ENCODE measurements at regions not wholly inside any gene's neighbourhood (a gene's known extent, or its start where the extent isn't known, plus 50 kb on each side); places are given as distances from the start of the nearest gene placed in this dataset.
"Not testable (repeated sequence)": the region's sequence is repeated elsewhere in the genome, so short reads cannot be mapped to it uniquely, and the experiment has no call there.

DNA sequence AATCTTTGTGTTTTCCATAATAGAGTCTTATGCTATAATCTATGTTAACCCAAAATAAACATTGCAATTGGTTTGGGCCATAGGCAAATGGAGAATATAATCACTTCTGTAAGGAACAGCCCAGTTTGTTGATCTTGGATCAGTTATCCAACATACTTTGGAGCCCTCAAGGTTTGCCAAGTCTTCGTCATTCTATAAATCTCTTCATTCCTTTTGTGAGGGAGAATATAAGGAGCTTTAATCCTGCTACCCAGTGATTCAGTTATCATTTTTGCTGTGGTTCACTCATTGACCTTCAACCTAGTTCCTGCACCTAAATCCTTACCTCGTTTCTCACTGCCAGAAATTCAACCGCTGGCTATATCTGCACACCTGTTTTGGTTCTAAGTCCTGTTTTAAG is 500.3 kb upstream of the PTCHD4 start:
- H3K27me3 ChIP-seq (replicated peaks in 2 of 5; ENCODE audit: control insufficient read depth in 4 of 5, insufficient read depth in 5 of 5, low read length in 4 of 5): no peaks in the 10 kb centered on the region
- H3K4me3 ChIP-seq (ENCODE audit: control insufficient read depth in 1 of 7, extremely low read depth in 1 of 7, insufficient read depth in 4 of 7, low read depth in 2 of 7, low read length in 6 of 7): no peak overlapping the region
- WGBS (ENCODE audit: insufficient coverage): 100% methylated on average over 2 of the region's 3 CpGs
- CTCF ChIA-PET: no interaction called here
- POLR2A ChIA-PET: no interaction called here
- DNase-seq: no peak
- peaks cover 0 to 2% (median 0%) of the 10 kb centered on the region in 5 experiments for H3K9me3 ChIP-seq (ENCODE audit: control extremely low read depth in 1 of 5, control insufficient read depth in 4 of 5, insufficient read depth in 2 of 5, low read depth in 1 of 5, low read length in 4 of 5)
- H3K36me3 ChIP-seq (ENCODE audit: control insufficient read depth in 4 of 4, insufficient read depth in 4 of 4, low read length in 3 of 4): no peaks in the 10 kb centered on the region
- H3K4me1 ChIP-seq (ENCODE audit: control extremely low read depth in 1 of 4, control insufficient read depth in 4 of 4, insufficient read depth in 4 of 4, low read length in 3 of 4): no peaks in the 10 kb centered on the region
- H3K27ac ChIP-seq (ENCODE audit: insufficient read depth in 1 of 2, low read depth in 1 of 2, low read length in 2 of 2, poor library complexity in 1 of 2, severe bottlenecking in 2 of 2): no peak overlapping the region

DNA sequence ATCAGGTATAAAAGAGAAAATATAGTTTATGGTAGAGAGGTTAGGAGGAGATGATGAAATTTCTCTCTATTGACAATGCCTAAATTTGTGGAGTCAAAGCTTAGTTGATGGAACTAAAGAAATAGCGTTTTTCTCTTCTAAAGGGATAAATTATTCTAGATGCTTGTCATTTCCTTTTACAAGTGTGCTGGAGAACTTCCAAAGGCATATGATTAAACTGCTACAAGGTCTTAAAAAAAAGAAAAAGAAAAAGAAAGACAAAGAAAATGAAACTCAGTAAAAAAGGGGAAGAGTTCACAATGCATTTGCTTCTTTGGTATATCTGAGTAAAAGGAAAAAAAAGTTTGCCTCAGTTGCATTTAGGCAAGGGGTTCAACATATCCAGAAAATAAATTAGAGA is 499.8 kb upstream of the PTCHD4 start:
- DNase-seq: peak in 1 of 3 donors; percentile 3
- H3K4me3 ChIP-seq (ENCODE audit: control insufficient read depth in 1 of 7, extremely low read depth in 1 of 7, insufficient read depth in 4 of 7, low read depth in 2 of 7, low read length in 6 of 7): no peak overlapping the region
- peaks cover 0 to 2% (median 0%) of the 10 kb centered on the region in 5 experiments for H3K9me3 ChIP-seq (ENCODE audit: control extremely low read depth in 1 of 5, control insufficient read depth in 4 of 5, insufficient read depth in 2 of 5, low read depth in 1 of 5, low read length in 4 of 5)
- H3K4me1 ChIP-seq (ENCODE audit: control extremely low read depth in 1 of 4, control insufficient read depth in 4 of 4, insufficient read depth in 4 of 4, low read length in 3 of 4): no peaks in the 10 kb centered on the region
- WGBS (ENCODE audit: insufficient coverage): no CpG with 5 or more reads among the region's 1 CpG
- H3K36me3 ChIP-seq (ENCODE audit: control insufficient read depth in 4 of 4, insufficient read depth in 4 of 4, low read length in 3 of 4): no peaks in the 10 kb centered on the region
- no peaks in the 10 kb centered on the region for H3K27me3 ChIP-seq (replicated peaks in 2 of 5; ENCODE audit: control insufficient read depth in 4 of 5, insufficient read depth in 5 of 5, low read length in 4 of 5)
- CTCF ChIA-PET: no interaction called here
- no peak overlapping the region for H3K27ac ChIP-seq (ENCODE audit: insufficient read depth in 1 of 2, low read depth in 1 of 2, low read length in 2 of 2, poor library complexity in 1 of 2, severe bottlenecking in 2 of 2)
- POLR2A ChIA-PET: no interaction called here

DNA sequence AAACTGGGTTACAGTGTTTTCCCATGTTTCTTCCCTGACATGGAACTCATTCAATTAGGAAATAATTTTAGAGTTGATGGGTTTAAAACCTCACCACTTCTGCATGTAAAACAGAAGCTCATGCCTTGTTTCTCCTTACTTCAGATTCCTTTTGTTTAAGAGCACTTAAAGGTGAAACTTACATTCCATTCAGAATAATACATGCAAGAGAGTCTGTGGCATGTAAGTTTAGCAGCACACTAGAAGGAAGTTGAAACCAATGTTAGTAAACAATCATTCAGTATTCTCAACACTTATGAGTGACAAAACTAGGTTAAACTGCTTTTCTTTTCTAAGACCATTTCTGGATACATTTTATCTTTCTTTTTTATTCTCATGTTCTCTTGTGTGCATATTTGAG is 495.6 kb upstream of the PTCHD4 start:
- DNase-seq: no peak
- no peaks in the 10 kb centered on the region for H3K27me3 ChIP-seq (replicated peaks in 2 of 5; ENCODE audit: control insufficient read depth in 4 of 5, insufficient read depth in 5 of 5, low read length in 4 of 5)
- POLR2A ChIA-PET: no interaction called here
- H3K4me3 ChIP-seq (ENCODE audit: control insufficient read depth in 1 of 7, extremely low read depth in 1 of 7, insufficient read depth in 4 of 7, low read depth in 2 of 7, low read length in 6 of 7): no peak overlapping the region
- H3K27ac ChIP-seq (ENCODE audit: insufficient read depth in 1 of 2, low read depth in 1 of 2, low read length in 2 of 2, poor library complexity in 1 of 2, severe bottlenecking in 2 of 2): no peak overlapping the region
- no peaks in the 10 kb centered on the region for H3K4me1 ChIP-seq (ENCODE audit: control extremely low read depth in 1 of 4, control insufficient read depth in 4 of 4, insufficient read depth in 4 of 4, low read length in 3 of 4)
- CTCF ChIA-PET: no interaction called here
- H3K36me3 ChIP-seq (ENCODE audit: control insufficient read depth in 4 of 4, insufficient read depth in 4 of 4, low read length in 3 of 4): no peaks in the 10 kb centered on the region
- no peaks in the 10 kb centered on the region for H3K9me3 ChIP-seq (ENCODE audit: control extremely low read depth in 1 of 5, control insufficient read depth in 4 of 5, insufficient read depth in 2 of 5, low read depth in 1 of 5, low read length in 4 of 5)

DNA sequence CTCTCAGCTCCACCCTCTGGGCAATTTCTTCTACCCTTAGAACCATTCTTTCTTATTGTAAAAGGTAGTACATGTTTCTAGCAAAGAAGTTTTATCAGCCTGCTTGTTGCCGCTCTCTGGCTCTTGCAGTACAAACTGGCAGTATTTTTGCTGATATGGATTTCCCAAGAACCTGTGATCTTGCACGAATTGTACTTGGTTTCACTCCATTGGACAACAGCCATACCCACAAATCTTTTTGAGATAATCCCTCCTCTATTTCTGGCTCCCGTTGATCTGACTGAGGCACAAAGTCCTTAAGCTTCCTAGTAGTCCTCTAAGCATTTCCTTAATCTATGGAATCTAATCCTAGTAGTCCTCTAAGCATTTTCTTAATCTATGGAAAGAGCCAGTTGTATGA is 487.0 kb upstream of the PTCHD4 start:
- Histone ChIP-seq H3K4me3 (ENCODE audit: control insufficient read depth in 1 of 7, extremely low read depth in 1 of 7, insufficient read depth in 4 of 7, low read depth in 2 of 7, low read length in 6 of 7) (no peak overlapping the region), H3K36me3 (ENCODE audit: control insufficient read depth in 4 of 4, insufficient read depth in 4 of 4, low read length in 3 of 4) (no peaks in the 10 kb centered on the region), H3K9me3 (ENCODE audit: control extremely low read depth in 1 of 5, control insufficient read depth in 4 of 5, insufficient read depth in 2 of 5, low read depth in 1 of 5, low read length in 4 of 5) (no peaks in the 10 kb centered on the region), H3K27me3 (replicated peaks in 2 of 5; ENCODE audit: control insufficient read depth in 4 of 5, insufficient read depth in 5 of 5, low read length in 4 of 5) (no peaks in the 10 kb centered on the region), H3K4me1 (ENCODE audit: control extremely low read depth in 1 of 4, control insufficient read depth in 4 of 4, insufficient read depth in 4 of 4, low read length in 3 of 4) (no peaks in the 10 kb centered on the region), H3K27ac (ENCODE audit: insufficient read depth in 1 of 2, low read depth in 1 of 2, low read length in 2 of 2, poor library complexity in 1 of 2, severe bottlenecking in 2 of 2) (no peak overlapping the region)
- ChIA-PET CTCF (no interaction called here), POLR2A (no interaction called here)
- DNase-seq: peak in 1 of 3 donors; percentile 0
- no CpG with 5 or more reads among the region's 3 CpGs for WGBS (ENCODE audit: insufficient coverage)

DNA sequence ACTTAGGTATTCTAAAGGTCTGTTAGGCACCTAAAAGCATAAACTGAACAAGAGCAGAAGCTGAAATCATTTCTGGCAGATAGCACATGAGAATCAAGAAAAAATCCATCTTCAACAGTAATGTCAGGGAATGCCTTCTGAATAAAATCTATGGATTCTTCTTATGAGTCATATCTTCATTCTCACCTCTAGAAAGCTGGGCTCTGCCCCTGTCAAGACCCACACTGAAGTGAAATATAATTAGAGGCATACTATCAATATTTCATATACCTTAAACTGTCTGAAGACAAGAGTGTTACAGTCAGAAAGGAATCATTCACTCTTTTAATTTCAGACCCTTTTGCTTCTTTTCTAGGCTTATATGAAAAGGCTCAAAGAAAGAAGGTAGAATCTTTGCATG is 485.8 kb upstream of the PTCHD4 start:
- H3K36me3 ChIP-seq (ENCODE audit: control insufficient read depth in 4 of 4, insufficient read depth in 4 of 4, low read length in 3 of 4): no peaks in the 10 kb centered on the region
- CTCF ChIA-PET: no interaction called here
- no peak overlapping the region for H3K4me3 ChIP-seq (ENCODE audit: control insufficient read depth in 1 of 7, extremely low read depth in 1 of 7, insufficient read depth in 4 of 7, low read depth in 2 of 7, low read length in 6 of 7)
- DNase-seq: no peak
- no peaks in the 10 kb centered on the region for H3K27me3 ChIP-seq (replicated peaks in 2 of 5; ENCODE audit: control insufficient read depth in 4 of 5, insufficient read depth in 5 of 5, low read length in 4 of 5)
- POLR2A ChIA-PET: no interaction called here
- no peaks in the 10 kb centered on the region for H3K4me1 ChIP-seq (ENCODE audit: control extremely low read depth in 1 of 4, control insufficient read depth in 4 of 4, insufficient read depth in 4 of 4, low read length in 3 of 4)
- no peaks in the 10 kb centered on the region for H3K9me3 ChIP-seq (ENCODE audit: control extremely low read depth in 1 of 5, control insufficient read depth in 4 of 5, insufficient read depth in 2 of 5, low read depth in 1 of 5, low read length in 4 of 5)
- H3K27ac ChIP-seq (ENCODE audit: insufficient read depth in 1 of 2, low read depth in 1 of 2, low read length in 2 of 2, poor library complexity in 1 of 2, severe bottlenecking in 2 of 2): no peak overlapping the region

DNA sequence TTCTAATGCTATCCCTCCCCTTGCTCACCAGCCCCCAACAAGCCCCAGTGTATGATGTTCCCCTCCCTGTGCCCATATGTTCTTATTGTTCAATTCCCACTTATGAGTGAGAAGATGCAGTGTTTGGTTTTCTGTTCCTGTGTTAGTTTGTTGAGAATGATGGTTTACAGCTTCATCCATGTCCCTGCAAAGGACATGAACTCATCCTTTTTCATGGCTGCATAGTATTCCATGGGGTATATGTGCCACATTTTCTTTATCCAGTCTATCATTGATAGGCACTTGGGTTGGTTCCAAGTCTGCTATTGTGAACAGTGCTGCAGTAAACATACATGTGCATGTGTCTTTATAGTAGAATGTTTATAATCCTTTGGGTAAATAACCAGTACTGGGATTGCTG is 480.2 kb upstream of the PTCHD4 start:
- CTCF ChIA-PET; H3K4me1 ChIP-seq (ENCODE audit: control extremely low read depth in 1 of 4, control insufficient read depth in 4 of 4, insufficient read depth in 4 of 4, low read length in 3 of 4); POLR2A ChIA-PET; DNase-seq; H3K9me3 ChIP-seq (ENCODE audit: control extremely low read depth in 1 of 5, control insufficient read depth in 4 of 5, insufficient read depth in 2 of 5, low read depth in 1 of 5, low read length in 4 of 5); H3K27me3 ChIP-seq (replicated peaks in 2 of 5; ENCODE audit: control insufficient read depth in 4 of 5, insufficient read depth in 5 of 5, low read length in 4 of 5); H3K27ac ChIP-seq (ENCODE audit: insufficient read depth in 1 of 2, low read depth in 1 of 2, low read length in 2 of 2, poor library complexity in 1 of 2, severe bottlenecking in 2 of 2); H3K4me3 ChIP-seq (ENCODE audit: control insufficient read depth in 1 of 7, extremely low read depth in 1 of 7, insufficient read depth in 4 of 7, low read depth in 2 of 7, low read length in 6 of 7); H3K36me3 ChIP-seq (ENCODE audit: control insufficient read depth in 4 of 4, insufficient read depth in 4 of 4, low read length in 3 of 4): not testable (repeated sequence)

DNA sequence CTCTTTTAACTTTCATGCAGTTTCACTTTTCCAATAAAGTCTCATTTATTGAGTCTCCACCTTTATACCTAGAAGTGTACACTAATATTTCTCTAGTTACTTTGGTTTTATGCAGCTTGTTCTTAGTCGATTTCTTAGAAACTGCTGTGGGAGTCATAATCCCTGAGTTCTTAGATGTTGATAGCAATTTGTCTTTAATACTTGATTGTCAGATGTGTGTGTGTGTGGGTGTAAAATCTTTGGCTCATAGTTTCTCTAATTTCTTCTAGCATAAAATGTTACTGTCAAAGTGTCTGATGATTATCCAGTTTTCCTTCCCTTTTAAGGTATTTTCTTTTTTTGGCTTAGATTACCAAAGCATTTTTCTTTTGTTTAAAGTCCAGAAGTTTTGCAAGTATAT is 473.8 kb upstream of the PTCHD4 start:
- no peaks in the 10 kb centered on the region for H3K27me3 ChIP-seq (replicated peaks in 2 of 5; ENCODE audit: control insufficient read depth in 4 of 5, insufficient read depth in 5 of 5, low read length in 4 of 5)
- no peak overlapping the region for H3K27ac ChIP-seq (ENCODE audit: insufficient read depth in 1 of 2, low read depth in 1 of 2, low read length in 2 of 2, poor library complexity in 1 of 2, severe bottlenecking in 2 of 2)
- WGBS (ENCODE audit: insufficient coverage): no CpG with 5 or more reads among the region's 1 CpG
- H3K9me3 ChIP-seq (ENCODE audit: control extremely low read depth in 1 of 5, control insufficient read depth in 4 of 5, insufficient read depth in 2 of 5, low read depth in 1 of 5, low read length in 4 of 5): no peaks in the 10 kb centered on the region
- H3K4me1 ChIP-seq (ENCODE audit: control extremely low read depth in 1 of 4, control insufficient read depth in 4 of 4, insufficient read depth in 4 of 4, low read length in 3 of 4): no peaks in the 10 kb centered on the region
- no peak overlapping the region for H3K4me3 ChIP-seq (ENCODE audit: control insufficient read depth in 1 of 7, extremely low read depth in 1 of 7, insufficient read depth in 4 of 7, low read depth in 2 of 7, low read length in 6 of 7)
- H3K36me3 ChIP-seq (ENCODE audit: control insufficient read depth in 4 of 4, insufficient read depth in 4 of 4, low read length in 3 of 4): no peaks in the 10 kb centered on the region
- ChIA-PET POLR2A (no interaction called here), CTCF (no interaction called here)
- no peak for DNase-seq

DNA sequence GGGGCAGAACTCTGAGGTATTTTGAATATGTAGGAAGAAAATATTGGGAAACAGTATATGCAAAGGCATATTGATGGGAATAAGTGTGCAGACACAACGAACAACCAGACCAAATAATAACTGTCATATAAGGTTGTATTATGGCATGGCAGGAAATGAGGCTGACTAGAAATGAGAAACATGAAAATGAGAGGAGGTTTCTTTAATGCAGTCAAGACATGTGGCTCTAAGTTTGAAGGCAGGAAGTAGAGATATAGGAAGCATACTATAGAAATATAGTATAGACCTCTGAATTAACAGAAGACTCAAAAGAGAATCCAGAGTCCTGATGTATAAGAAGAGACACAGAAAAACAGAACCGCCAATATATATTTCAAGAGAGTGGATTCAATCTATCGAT is 459.7 kb upstream of the PTCHD4 start:
- no peaks in the 10 kb centered on the region for H3K9me3 ChIP-seq (ENCODE audit: control extremely low read depth in 1 of 5, control insufficient read depth in 4 of 5, insufficient read depth in 2 of 5, low read depth in 1 of 5, low read length in 4 of 5)
- H3K4me1 ChIP-seq (ENCODE audit: control extremely low read depth in 1 of 4, control insufficient read depth in 4 of 4, insufficient read depth in 4 of 4, low read length in 3 of 4): no peaks in the 10 kb centered on the region
- CTCF ChIA-PET: no interaction called here
- H3K27me3 ChIP-seq (replicated peaks in 2 of 5; ENCODE audit: control insufficient read depth in 4 of 5, insufficient read depth in 5 of 5, low read length in 4 of 5): no peaks in the 10 kb centered on the region
- DNase-seq: no peak
- POLR2A ChIA-PET: no interaction called here
- no peak overlapping the region for H3K27ac ChIP-seq (ENCODE audit: insufficient read depth in 1 of 2, low read depth in 1 of 2, low read length in 2 of 2, poor library complexity in 1 of 2, severe bottlenecking in 2 of 2)
- WGBS (ENCODE audit: insufficient coverage): no CpG with 5 or more reads among the region's 3 CpGs
- no peak overlapping the region for H3K4me3 ChIP-seq (ENCODE audit: control insufficient read depth in 1 of 7, extremely low read depth in 1 of 7, insufficient read depth in 4 of 7, low read depth in 2 of 7, low read length in 6 of 7)
- no peaks in the 10 kb centered on the region for H3K36me3 ChIP-seq (ENCODE audit: control insufficient read depth in 4 of 4, insufficient read depth in 4 of 4, low read length in 3 of 4)
